DMS79 (cell line): ENCODE measurements at regions not wholly inside any gene's neighbourhood (a gene's known extent, or its start where the extent isn't known, plus 50 kb on each side); places are given as distances from the start of the nearest gene placed in this dataset.
"Not testable (repeated sequence)": the region's sequence is repeated elsewhere in the genome, so short reads cannot be mapped to it uniquely, and the experiment has no call there.

Experiments used
- DNase-seq: peaks from one replicate; lab custom pipeline; 2025; lab: John Stamatoyannopoulos, UW

- no peak for DNase-seq
Measured at GRCh38 chr3:15903759-15904720, 106.3 kb upstream of the ANKRD28 start.

DNA sequence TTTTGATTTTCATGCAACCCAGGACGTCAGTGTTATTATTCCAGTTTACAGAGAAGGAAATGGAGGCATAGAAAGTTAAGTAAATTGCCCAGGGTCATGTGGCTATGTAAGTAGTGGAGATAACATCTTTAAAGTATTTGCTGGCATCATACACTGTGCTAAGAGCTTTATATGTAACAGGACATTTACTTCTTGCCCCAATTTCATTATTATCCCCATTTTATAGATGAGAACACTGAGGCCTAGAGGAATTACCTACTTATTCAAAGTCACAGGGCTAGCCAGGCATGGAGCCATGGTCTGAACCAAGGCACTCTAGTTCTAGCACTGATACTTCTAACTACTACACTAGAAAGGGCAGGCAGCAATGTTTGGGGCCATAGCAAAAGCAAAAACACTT lies 107.3 kb upstream of the ANKRD28 start:
- DNase-seq = no peak

GRCh38 chr3:15907403-15907802 lies 109.6 kb upstream of the ANKRD28 start:
- DNase-seq = not testable (repeated sequence)

GRCh38 chr3:15918988-15919387 lies 121.2 kb upstream of the ANKRD28 start:
- no peak for DNase-seq

DNA sequence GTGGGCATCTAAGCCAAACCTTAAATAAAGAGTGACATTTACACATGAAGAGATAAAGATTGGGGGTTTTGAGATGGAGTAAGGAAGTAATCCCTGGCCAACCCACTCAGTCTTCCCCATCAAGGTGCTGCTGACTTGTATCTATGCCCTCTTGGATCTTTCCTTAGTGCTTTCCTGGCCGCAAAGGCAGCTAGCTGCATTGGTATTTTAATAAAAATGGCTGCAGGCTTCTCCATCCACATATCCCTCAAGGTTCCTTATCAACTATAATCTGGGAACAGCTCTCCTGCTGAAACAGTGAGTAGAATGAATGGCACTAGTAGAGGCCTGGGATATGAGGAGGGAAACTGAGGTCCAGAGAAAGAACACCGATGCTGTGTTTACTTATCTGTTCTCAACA lies 122.2 kb upstream of the ANKRD28 start:
- DNase-seq = no peak

DNA sequence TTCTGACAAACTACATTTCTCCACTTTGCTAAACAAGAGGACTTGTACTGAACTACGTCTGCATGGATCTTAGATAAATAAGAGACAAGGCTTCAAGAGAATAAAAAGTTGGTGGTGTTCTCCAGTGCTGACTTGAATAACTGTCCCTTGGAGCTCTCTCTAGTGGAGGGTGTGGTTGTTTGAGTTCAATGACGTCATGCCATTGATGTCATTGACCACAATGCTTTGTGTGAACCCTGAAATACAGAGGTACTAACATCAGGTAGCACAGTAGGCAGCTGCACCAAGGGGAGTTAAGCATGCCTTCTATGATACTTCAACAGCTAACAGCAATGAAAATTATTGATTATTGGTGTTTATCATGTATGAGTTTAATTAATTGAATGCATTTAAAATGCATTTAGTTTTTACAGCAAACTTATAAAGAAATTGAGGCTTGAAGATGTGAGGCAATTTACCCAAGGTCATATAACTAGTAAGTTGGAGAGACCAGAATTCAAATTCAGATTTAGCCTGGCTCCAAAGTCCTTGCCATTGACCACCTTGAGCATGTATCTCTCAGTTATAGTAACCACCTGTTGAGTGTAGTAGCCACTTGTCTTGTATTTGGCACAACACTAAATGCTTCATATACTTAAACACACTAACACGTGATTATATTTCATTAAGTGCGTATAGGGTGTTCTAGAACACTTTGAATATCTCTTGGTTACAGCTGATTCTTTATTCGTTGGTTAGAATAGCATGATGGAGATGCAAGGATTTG lies 126.0 kb upstream of the ANKRD28 start:
- DNase-seq = no peak

DNA sequence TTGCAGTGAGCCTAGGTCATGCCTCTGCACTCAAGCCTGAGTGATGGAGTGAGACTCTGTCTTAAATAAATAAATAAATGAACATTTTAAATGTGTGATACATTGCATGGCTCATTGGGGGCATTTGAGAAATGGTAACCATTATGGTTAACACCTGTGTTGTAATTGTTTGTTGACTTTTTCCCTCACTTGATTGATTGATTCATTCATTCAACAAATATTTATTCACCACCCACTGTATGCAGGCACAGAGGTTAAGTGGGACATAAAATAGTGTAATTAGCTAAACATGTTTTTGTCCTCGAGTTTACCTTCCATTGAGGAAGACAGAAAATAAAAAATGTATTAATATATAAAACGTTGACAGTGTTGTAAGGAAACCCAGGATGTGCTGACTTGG lies 127.1 kb upstream of the ANKRD28 start:
- DNase-seq = no peak

DNA sequence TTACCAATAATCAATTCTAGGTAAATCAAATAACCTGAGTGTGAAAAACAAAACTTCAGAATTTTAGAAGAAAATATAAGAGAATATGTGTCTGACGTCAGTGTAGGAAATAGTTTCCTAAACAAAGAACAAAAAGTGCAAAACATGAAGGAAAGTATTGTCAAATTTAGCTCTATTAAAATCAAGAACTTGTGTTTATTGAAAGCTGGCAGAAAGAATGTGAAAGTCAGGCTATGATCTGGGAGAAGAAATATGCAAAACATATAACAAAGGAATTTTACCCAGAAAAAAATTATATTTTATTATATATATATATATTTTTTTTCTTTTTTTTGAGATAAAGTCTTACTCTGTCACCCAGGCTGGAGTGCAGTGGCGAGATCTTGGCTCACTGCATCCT lies 129.1 kb upstream of the ANKRD28 start:
- no peak for DNase-seq

GRCh38 chr3:15927969-15928368 lies 130.2 kb upstream of the ANKRD28 start:
- DNase-seq = no peak

DNA sequence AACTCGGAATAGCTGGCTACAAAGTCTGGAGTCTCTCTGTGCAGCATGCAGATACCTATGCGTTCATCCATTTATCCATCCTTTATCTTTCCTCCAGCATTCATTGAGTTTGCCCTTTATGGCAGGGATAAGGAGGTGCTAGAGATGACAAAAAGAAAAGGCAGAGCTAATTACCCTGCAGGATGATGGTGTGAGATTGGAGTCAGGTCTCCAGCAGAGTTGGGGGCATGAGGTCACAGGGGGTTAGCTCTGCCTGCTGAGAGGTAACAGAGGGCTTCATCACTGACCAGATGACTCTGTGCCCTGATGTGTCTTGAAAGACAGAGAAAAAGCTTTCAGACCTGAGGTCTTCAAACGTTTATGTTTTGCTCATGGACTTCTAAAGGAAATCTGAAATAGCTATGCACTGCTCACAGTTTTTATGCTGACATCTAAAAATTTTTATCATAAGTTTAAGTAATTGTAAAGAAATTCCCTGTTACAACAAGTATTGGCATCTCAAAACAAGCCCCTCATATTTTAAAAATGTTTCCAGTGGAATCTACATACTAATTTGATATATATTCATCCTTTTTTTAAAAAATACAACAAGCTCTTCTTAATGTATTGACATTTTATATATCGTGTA lies 132.3 kb upstream of the ANKRD28 start:
- no peak for DNase-seq

DNA sequence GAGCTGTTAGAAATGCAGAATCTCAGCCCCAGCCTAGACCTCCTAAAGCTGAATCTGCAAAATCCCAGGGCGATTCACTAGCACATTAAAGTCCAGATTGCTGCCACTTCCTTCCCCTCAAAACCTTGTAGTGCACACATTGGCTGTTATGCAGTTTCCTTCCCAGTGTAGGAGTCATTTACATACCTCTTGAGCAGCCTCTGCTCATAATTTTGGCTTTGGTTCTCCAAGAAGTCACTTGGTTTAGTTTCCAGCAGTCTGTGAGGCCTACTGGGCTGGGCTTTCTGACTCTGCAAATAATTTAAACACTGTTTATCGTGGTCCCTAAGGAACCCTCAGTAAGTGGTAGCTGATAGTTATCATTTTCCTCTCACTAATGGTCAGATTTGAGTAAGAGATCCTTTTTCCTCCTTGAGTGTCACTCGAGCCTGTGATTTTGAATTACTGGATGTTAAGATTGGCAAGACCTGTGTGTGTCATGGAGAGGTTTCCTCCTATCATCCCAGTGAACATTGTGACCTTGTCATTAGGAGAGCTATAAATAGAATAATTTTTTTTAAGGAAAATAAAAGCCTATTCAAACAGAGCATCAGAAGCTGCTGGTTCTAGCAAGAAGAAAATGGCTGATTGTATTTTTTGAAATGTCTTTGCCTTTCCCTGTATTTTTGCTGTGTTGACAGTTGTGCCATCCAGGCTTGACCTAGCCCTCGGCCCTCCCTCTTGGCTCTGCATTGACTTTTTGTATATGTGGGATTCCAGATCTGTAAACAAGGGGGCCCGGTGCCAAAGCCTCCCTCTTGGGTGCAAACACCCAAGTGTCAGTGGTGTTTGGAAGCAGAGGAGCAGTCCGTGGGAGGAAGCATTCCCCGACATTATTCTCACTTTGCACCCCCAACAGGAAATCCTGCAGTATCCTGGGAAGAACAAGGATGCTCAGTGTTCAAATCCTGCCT lies 134.8 kb upstream of the ANKRD28 start:
- peak; percentile 60 for DNase-seq

- no peak for DNase-seq
Measured at GRCh38 chr3:15933439-15934139, 135.8 kb upstream of the ANKRD28 start.

DNA sequence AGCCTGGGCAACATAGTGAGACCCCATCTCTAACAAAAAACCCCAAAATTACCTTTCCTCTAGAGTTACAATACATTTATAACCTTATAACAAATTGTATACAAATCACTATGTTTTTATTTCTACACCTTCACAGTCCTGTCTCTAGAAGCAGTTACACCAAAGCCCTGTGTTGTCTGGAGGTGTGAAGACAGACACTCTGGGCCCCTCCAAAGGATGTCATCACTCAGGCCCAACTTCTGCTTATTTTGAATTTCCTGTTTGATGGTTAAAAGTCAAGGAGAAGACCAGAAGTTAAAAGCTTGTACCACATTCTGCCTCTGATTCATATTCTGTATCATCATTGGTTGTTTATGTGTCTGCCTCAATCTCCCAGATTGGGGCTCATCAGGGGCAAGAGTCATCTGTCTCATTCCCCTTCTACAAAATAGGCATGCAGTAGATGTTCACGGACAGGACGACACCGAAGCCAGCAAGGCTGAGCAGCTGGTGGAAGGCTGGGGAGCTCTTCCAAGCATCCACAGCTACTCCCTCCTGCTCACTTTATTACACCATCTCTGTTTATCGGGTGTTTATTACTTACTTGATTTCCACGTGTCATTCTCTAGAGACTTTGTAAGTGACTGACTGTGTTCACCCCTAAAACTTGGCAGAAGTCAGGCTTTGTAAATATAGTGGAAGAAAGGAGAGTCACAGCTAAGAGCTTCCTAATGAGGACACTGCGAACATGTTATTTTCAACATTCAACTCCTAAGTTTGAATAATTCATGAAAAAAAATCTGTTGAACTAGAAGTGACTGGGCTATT lies 136.8 kb upstream of the ANKRD28 start:
- DNase-seq = no peak

- no peak for DNase-seq
Measured at GRCh38 chr3:15936312-15936711, 138.5 kb upstream of the ANKRD28 start.

GRCh38 chr3:15940641-15941040 lies 142.9 kb upstream of the ANKRD28 start:
- no peak for DNase-seq

DNA sequence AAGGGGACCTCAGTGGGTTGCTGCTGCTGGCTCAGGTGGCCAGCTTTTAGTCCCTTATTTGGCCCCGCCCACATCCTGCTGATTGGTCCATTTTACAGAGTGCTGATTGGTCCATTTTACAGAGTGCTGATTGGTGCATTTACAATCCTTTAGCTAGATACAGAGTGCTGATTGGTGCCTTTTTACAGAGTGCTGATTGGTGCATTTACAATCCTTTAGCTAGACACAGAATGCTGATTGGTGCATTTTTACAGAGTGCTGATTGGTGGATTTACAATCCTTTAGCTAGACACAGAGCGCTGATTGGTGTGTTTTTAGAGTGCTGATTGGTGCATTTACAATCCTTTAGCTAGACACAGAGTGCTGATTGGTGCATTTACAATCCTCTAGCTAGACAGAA lies 143.7 kb upstream of the ANKRD28 start:
- not testable (repeated sequence) for DNase-seq

- DNase-seq = no peak
Measured at GRCh38 chr3:15941958-15942357, 144.2 kb upstream of the ANKRD28 start.

DNA sequence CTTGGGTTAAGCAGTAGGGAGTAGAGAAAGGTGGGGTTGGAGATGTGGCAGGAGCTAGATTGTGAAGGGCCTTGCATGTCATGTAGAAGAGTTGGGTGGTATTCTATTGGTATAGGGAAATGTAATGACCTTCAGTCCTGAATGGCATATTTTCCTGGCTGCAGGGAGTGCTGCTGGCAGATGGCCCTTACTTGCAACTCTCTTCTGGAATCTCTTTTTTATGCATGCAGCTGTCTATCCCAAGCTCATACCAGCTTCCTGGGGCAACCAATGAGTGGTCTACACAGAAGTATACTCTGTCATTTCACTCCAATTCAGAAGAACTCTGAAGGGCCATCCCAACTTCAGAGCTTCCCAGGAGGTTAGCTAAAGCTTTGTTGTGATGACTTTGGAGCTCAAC lies 144.7 kb upstream of the ANKRD28 start:
- no peak for DNase-seq

DNA sequence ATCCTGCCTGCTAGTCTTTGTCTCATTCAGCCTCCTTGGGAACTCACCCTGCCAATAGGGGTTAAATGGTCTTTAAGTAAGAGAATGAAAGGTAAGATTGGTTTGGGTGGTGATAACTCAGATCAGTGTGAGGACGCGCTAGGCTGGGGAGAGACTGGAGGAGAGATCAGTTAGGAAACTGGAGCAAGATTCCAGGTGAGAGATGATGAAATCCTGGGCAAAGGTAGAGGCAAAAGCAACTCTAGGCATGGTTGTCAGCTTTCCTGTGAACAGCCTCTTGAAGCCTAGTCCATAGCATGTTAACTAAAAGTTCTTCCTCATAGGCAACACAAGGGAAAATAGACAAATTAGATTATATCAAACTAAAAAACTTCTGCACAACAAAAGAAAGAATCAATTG lies 145.2 kb upstream of the ANKRD28 start:
- DNase-seq = no peak

DNA sequence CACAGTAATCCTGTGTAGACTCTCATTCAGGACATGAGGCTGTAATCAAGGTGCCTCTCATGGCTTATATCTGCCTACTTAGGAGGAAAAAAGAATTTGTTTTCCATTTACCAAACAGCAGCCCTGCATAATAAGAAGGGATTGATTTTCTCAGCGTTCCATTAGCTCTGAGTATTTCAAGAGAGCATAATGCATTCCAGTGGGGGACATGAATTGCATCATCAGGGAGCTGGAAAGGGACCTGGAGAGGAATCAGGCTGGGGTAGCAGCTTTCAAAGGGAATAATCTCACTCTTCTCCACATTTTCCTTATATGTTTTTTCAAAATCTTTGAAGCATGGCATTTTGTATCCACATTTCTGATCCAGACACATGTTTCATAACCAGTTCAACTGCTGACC lies 150.6 kb upstream of the ANKRD28 start:
- DNase-seq = no peak
